HCT116 (cell line): ENCODE measurements at regions not wholly inside any gene's neighbourhood (a gene's known extent, or its start where the extent isn't known, plus 50 kb on each side); places are given as distances from the start of the nearest gene placed in this dataset.

Source experiments
- EGR1 ChIP-seq: IDR thresholded peaks from 2 replicates; pipeline ENCODE4 v1.6.1; 2012; ENCODE audit warnings: low read depth
- EZH2 ChIP-seq: fragments of 200-600 bp; sonication (generic); IDR thresholded peaks from 2 replicates; pipeline ENCODE4 v1.6.1; 2017; ENCODE audit warnings: antibody characterized with exemption, mixed run types
- POLR2A ChIP-seq: IDR thresholded peaks from 2 replicates; pipeline ENCODE4 v1.7.0; 2011; ENCODE audit warnings: borderline replicate concordance; ENCODE audit not compliant: insufficient read depth, insufficient read length; ENCODE audit errors: extremely low read depth
- ZNF274 ChIP-seq: fragments of 200-500 bp; sonication (Bioruptor generic); IDR thresholded peaks from 2 replicates; pipeline ENCODE4 v1.6.1; 2014; ENCODE audit warnings: mild to moderate bottlenecking, low read depth, low read length, inconsistent platforms
- TF ChIP-seq, protein P1 (sequence below), 3 experiments: fragments of 200-600 bp in 1 of 3; sonication (generic) in 1 of 3; IDR thresholded peaks in 2 of 3; conservative IDR thresholded peaks in 1 of 3; 2 replicates each; pipeline ENCODE4 v1.5.1; 2012 to 2017; ENCODE audit warnings: low read depth in 2 of 3, low read length in 2 of 3, antibody characterized with exemption in 1 of 3, borderline replicate concordance in 1 of 3, control low read depth in 1 of 3, mild to moderate bottlenecking in 1 of 3, mixed read lengths in 1 of 3, mixed run types in 1 of 3, moderate library complexity in 1 of 3; ENCODE audit not compliant: insufficient read depth in 1 of 3

- TF ChIP-seq EGR1 (no peak), EZH2 (no peak), ZNF274 (no peak), POLR2A (no peak)
- TF ChIP-seq, protein P1, sequence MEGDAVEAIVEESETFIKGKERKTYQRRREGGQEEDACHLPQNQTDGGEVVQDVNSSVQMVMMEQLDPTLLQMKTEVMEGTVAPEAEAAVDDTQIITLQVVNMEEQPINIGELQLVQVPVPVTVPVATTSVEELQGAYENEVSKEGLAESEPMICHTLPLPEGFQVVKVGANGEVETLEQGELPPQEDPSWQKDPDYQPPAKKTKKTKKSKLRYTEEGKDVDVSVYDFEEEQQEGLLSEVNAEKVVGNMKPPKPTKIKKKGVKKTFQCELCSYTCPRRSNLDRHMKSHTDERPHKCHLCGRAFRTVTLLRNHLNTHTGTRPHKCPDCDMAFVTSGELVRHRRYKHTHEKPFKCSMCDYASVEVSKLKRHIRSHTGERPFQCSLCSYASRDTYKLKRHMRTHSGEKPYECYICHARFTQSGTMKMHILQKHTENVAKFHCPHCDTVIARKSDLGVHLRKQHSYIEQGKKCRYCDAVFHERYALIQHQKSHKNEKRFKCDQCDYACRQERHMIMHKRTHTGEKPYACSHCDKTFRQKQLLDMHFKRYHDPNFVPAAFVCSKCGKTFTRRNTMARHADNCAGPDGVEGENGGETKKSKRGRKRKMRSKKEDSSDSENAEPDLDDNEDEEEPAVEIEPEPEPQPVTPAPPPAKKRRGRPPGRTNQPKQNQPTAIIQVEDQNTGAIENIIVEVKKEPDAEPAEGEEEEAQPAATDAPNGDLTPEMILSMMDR (IDR thresholded peaks at IDR 0.05 in 2 of 3, conservative IDR thresholded peaks at IDR 0.05 in 1 of 3; ENCODE audit: borderline replicate concordance in 1 of 3, insufficient read depth in 1 of 3, low read depth in 2 of 3, low read length in 2 of 3): no peak
Measured at GRCh38 chr5:135761746-135762145, 72.7 kb upstream of the SLC25A48 start.
